WTC11 (cell line): ENCODE measurements at regions not wholly inside any gene's neighbourhood (a gene's known extent, or its start where the extent isn't known, plus 50 kb on each side); places are given as distances from the start of the nearest gene placed in this dataset.

Experiments used
- AFF4 ChIP-seq: sonication (generic); formaldehyde crosslinking; IDR thresholded peaks from 2 replicates; pipeline ENCODE4 v1.8.1; 2023; ENCODE audit warnings: mild to moderate bottlenecking, missing genetic modification reagents, borderline replicate concordance
- CTCF ChIP-seq: fragments of 200-600 bp; IDR thresholded peaks from 2 replicates; pipeline ENCODE4 v1.8.0; 2022; ENCODE audit warnings: antibody characterized with exemption
- E2F4 ChIP-seq: sonication (generic); formaldehyde crosslinking; IDR thresholded peaks from 2 replicates; pipeline ENCODE4 v1.8.1; 2022; ENCODE audit warnings: low read depth, mild to moderate bottlenecking, moderate library complexity, missing genetic modification reagents, borderline replicate concordance
- NR1H2 ChIP-seq: sonication (generic); formaldehyde crosslinking; IDR thresholded peaks from 2 replicates; pipeline ENCODE4 v1.9.0; 2021; ENCODE audit warnings: mild to moderate bottlenecking, moderate library complexity, missing genetic modification reagents

GRCh38 chr9:82923092-82923911, 139.6 kb downstream of the RASEF start:
- TF ChIP-seq CTCF (no peak), E2F4 (CRISPR knock-in tag) (no peak), NR1H2 (CRISPR knock-in tag) (no peak), AFF4 (no peak)
